T47D (cell line): ENCODE measurements at regions not wholly inside any gene's neighbourhood (a gene's known extent, or its start where the extent isn't known, plus 50 kb on each side); places are given as distances from the start of the nearest gene placed in this dataset.
"Not testable (repeated sequence)": the region's sequence is repeated elsewhere in the genome, so short reads cannot be mapped to it uniquely, and the experiment has no call there.

Experiments
- DNase-seq, 2 experiments: peaks; one replicate each; pipeline versions ENCODE4 v3.0.0 to v3.0.0-alpha.2; 2011 to 2012; ENCODE audit warnings: low read depth in 1 of 2, low spot score in 1 of 2
- JUND ChIP-seq: IDR thresholded peaks from 2 replicates; pipeline ENCODE4 v1.6.1; 2012; ENCODE audit warnings: low read depth
- in situ Hi-C: cut with HindIII; loops from 2 replicates; pipeline ENCODE4 v1.10.0; 2016; ENCODE audit warnings: low sequenced_read_pairs, low pct_unique_long_range_greater_than_20kb

DNA sequence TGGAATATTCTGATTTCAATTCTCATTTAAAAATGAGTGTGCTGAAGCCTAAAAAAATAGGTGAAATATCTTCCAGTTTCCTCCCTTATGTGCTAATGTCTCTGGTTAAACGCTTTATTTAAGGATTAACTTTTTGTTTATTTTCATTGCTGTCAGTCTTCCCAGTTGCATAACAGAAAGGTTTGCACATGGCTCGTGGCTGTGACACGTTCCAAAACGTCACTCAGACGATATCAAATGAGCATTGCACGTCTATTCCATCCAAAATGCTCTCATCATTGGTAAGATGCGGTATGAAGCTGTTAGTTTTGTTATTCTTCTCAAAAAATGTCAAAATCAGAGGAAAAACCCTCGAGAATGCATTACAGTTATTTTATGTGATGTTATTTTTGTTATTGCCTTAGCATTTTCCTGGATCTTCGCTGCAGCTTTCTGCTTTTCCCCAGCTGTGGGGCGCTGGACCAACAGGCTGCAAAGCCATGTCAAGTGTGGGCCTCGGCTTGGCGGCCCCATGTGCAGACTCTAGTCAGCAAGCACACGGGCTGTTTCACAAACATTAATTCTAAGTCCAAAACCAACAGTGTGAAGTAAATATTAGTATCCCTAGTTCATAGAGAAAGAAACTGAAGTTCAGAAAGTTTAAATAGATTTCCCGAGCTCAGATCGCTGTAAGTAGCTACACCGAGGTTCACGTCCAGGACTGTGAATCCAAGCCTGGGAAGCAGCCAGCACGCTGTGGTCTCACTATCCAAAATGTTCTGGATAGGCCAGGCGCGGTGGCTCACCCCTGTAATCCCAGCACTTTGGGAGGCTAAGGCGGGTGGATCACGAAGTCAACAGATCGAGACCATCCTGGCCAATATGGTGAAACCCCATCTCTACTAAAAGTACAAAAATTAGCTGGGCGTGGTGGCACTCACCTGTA lies 793.4 kb upstream of the FRG1 start:
- no peak for TF ChIP-seq JUND
- DNase-seq: no peak
- in situ Hi-C loops: no loop called here

DNA sequence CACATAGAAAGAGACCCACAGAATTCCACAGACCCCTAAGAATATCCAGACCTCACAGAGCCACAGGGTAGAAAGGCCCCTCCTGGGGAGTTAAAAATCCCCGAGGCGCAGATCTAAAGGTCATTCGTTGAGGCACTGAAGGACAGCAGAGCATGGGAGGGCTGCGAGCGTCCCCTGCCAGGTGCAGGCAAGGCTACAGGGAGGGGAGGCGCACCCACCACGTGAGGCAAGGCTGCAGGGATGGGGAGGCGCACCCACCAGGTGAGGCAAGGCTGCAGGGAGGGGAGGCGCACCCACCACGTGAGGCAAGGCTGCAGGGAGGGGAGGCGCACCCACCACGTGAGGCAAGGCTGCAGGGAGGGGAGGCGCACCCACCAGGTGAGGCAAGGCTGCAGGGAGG lies 785.6 kb upstream of the FRG1 start:
- DNase-seq, in situ Hi-C loops: not testable (repeated sequence)

DNA sequence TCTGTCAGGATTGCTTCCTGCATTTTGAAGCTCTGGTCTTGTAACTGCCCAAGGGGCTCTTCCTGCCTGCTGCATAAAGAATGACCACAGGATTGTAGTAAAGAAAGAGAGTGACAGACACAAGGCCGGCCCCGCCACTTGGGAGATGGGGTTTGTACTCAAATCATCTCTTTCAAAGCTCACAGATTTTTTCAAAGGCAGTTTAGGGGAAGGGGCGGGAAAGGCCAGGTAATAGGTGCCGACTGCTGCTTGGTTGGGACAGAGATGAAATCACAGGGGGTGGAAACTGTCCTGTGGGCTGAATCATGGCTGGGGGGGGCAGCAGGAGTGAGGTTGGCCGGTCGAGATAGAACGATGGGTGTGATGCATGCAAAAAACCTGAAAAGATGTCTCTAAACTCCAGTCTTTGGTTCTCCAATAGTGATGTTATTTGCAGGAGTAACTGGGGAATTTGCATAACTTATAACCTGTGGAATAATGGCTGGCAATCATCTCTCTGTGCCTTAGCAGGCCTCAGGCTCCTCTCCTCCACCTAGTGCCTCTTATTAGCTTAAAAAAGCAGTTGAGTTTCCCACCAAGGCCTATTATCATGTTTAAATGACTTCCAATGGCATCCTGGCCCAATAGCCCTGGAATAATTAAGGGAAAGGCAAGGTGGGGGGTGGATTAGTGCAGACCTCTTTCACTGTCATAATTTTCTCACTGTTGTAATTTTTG lies 778.4 kb upstream of the FRG1 start:
- in situ Hi-C loops: no loop called here
- no peak for DNase-seq
- no peak for TF ChIP-seq JUND

DNA sequence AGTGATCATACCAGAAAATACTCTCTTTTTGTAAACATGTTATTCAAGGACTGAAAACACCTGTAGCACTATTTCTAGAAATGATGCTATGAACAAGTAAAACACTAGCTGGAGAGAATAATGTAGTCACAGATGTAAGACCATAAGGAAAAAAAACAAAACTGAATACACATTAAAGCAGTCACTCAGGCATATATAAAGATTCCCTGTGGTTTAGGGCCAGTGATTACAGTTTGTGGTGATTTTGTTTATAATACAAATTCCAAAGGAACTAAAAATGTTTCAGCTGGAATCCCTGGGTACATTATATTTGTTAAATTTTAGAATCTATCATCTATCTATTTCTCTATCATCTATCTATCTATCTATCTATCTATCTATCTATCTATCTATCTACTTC lies 777.8 kb upstream of the FRG1 start:
- no peak for TF ChIP-seq JUND
- in situ Hi-C loops: no loop called here
- no peak for DNase-seq

DNA sequence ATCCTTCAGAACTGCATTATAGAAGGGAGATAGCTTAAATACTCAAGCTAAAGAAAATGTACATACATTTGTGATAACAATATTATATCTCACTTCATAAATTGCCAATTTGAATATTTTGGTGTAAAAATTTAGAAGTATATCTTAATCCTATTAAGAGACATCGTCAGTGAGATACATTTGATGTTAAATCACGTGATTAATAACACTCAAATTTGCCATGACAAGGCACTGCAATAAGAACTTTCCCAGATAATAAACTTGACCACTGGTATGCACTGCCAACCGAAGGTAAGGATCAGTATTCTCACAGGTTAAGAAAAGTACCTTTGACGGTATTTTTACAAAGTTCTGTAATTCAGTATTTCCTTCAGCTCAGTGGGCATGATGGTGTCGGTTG lies 764.7 kb upstream of the FRG1 start:
- DNase-seq: no peak
- no peak for TF ChIP-seq JUND
- in situ Hi-C loops: no loop called here

DNA sequence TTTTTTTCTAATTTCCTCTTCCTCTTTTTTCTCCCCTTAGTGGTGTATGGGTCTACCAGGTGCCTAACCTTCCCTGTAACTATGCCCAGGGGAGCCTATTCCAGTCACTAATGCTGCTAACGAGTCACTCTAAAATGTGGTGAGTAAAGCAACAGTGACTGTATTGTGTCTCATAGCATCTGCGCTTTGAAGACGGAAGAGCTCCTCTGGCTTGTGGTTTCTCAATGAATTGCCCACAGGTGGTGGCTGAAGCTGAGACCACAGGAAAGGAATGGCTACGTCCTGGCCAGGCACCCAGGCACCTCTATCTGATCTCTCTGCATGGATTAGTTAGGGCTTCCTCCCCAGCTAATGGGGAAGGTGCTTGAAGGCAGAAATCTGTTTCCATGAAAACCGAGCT lies 763.5 kb upstream of the FRG1 start:
- TF ChIP-seq JUND: no peak
- no peak for DNase-seq
- in situ Hi-C loops: no loop called here

DNA sequence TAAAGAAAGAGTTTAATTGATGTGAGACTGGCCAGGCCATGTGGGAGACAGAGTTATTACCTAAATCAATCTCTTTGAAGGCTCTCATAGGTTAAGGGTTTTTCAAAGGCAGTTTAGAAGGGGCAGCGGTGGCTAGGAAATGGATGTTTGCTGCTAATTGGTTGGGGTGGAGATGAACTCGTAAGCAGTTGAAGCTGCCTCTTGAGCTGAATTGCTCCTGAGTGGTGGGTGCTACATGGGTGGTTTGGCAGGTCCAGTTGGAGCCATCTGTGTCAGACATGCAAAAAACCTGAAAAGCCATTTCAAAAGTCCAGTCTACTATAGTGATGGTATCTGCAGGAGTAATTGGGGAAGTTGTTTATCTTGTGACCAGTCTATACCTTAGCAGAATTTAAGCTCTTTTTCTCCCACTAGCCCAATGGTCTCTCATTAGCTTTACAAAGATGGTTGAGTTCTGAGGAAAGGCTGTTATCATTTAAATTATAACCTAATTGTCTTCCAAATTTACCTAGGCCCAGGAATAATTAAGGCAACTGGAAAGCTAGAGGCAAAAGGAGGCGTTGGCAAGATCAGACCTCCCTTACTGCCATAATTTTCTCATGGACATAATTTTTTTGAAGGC lies 762.4 kb upstream of the FRG1 start:
- in situ Hi-C loops: no loop called here
- DNase-seq: no peak
- TF ChIP-seq JUND: no peak

DNA sequence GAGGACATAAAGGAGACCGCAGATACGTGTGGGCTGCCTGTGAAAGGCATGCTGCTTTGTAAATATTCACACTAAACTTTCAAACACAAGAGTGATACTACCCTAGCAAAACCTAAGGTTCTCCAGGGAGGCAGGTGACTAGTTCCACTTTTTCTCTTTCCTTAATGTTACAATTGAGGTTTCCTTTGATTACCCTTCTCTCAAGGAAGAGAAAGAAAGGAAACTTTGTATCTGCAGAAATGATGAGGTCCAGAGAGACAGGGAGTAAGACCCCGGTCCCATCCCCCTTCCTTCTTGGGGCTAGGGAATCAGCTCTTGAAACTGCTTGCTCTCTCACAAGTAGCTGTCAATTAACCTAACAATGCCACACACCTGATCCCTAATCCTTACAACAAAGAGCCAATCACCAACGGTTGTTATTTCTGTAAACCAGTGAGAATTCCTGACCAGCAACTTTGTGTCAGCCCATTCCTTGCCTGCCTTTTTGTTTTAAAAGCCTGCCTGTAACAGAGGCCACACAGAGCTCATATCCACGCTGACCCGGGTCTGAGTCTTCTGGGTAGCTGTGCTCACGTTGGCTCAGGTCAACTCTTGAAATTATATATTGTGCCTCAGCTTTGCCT lies 754.8 kb upstream of the FRG1 start:
- peak in 1 of 2 experiments; percentile 20 for DNase-seq
- in situ Hi-C loops: no loop called here
- no peak for TF ChIP-seq JUND

DNA sequence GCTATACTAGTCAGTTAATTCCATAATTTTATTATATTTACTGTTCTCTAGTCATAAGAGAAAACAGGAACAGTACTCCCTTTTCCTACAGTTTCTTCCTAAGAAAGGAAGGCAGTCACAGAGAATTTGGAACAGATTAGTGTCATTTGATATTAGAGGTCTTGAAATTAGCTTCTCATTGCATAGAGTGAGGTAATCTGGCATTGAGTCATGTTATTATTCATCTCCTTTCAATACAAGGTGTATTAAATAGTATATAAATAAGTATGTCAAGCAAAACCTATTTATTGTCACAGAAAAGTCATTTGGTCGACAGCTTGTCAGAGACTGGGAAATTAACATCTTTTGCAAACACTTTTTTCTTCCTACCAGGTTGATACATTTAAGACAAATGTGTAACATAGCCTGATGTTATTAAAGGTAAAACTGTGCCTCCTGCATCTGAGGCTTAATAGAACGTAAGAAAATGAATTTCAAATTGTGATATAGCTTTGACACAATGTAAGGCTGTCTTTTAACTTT lies 753.1 kb upstream of the FRG1 start:
- in situ Hi-C loops: no loop called here
- no peak for DNase-seq
- TF ChIP-seq JUND: no peak

DNA sequence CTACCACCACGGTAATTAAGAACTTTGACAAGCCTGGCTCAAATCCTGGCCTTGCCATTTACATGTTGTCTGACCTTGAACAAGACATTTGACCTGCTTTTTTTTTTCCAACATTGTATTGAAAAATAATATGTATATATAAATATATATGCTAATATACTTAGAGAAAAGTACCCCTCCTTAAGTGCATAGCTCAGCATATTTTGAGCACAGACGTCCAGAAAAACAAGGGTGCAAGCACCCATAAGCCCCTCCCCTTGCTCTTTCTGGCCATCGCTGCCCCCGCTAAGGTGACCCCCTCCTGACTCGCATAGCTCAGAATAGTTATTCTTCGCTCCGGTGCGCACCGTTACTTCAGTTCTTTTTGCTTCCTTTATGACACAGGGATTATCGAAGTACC lies 742.0 kb upstream of the FRG1 start:
- DNase-seq: no peak
- no peak for TF ChIP-seq JUND
- in situ Hi-C loops: no loop called here

DNA sequence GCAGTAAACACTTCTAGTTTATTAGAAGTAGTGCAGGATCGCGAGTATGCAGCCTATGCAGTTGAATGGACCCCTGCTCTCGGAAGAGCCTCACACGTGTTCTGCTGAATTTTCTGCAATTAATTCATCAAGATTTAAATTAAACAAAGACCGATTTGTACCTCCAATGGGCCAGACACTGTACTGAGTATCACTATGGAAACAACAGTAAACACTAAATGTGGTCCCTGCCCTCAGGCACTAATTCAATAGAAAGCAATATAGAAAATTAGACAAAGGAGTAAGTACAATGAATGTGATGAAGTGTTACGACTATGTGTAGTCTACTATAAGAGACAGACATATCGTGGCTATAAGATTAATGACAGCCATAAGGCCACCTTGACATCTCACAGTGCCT lies 740.3 kb upstream of the FRG1 start:
- in situ Hi-C loops: no loop called here
- no peak for DNase-seq
- TF ChIP-seq JUND: no peak

DNA sequence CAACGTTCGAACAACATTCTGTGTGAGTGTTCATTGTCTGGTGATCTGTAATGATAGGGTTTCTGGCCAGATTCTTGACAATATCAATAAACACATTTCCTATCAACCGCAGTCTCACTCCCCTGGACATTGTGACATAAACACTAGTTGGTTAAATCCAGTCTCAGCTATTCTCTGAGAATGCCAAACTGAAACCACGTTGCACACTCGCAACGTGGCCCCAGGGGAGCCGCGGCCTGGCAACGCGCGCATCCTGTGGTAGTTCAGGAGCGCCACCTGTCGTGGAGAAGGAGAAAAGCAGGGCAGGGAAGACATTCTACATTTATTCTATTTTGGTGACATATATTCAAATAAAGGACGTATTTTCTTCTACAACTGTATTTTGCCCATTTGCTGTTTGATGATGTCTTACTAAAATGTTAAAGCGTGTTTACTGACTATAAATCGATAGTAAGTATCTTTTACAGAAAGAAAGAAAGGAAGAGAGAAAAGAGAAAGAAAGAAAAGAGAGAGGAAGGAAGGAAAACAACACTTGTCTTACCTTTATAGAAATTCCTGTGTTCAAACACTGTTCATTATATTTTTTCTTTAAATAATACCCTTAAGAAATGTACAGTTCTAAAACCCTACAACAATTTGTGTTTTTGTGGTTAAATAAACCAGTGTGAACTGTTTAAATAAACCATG lies 738.3 kb upstream of the FRG1 start:
- TF ChIP-seq JUND: no peak
- in situ Hi-C loops: no loop called here

More for the DNA sequence above, 738.3 kb upstream of the FRG1 start:
- DNase-seq: peak; percentile 15 to 59
